ENCODE measurements at regions not wholly inside any gene's neighbourhood (a gene's known extent, or its start where the extent isn't known, plus 50 kb on each side); places are given as distances from the start of the nearest gene placed in this dataset.
A peak's percentile ranks its signal among the peaks of the same experiment; 100 is the strongest.

- no peak for TF ChIP-seq GATA3 (IDR thresholded peaks at IDR 0.05; ENCODE audit: low read depth, low read length)
- no peak for TF ChIP-seq GATA2 (IDR thresholded peaks at IDR 0.05; ENCODE audit: low read depth, low read length)
Observed at GRCh38 chr4:159503236-159504008, 400.5 kb downstream of the RAPGEF2 start.

- TF ChIP-seq GATA2 (IDR thresholded peaks at IDR 0.05; ENCODE audit: low read depth, low read length) (no peak), GATA3 (IDR thresholded peaks at IDR 0.05; ENCODE audit: low read depth, low read length) (no peak)
Observed at GRCh38 chr4:159504684-159505083, 401.8 kb downstream of the RAPGEF2 start.

GRCh38 chr4:159505266-159505975 is 402.5 kb downstream of the RAPGEF2 start:
- TF ChIP-seq GATA3 (IDR thresholded peaks at IDR 0.05; ENCODE audit: low read depth, low read length) (no peak), GATA2 (IDR thresholded peaks at IDR 0.05; ENCODE audit: low read depth, low read length) (0 out of 2 replicates have a peak, but pooled peaks have one; percentile 14)

- TF ChIP-seq GATA2 (IDR thresholded peaks at IDR 0.05; ENCODE audit: low read depth, low read length) (no peak), GATA3 (IDR thresholded peaks at IDR 0.05; ENCODE audit: low read depth, low read length) (no peak)
Observed at GRCh38 chr4:159506801-159507517, 404.1 kb downstream of the RAPGEF2 start.

GRCh38 chr4:159508917-159509500 is 406.1 kb downstream of the RAPGEF2 start:
- TF ChIP-seq GATA2 (IDR thresholded peaks at IDR 0.05; ENCODE audit: low read depth, low read length) (no peak), GATA3 (IDR thresholded peaks at IDR 0.05; ENCODE audit: low read depth, low read length) (no peak)

GRCh38 chr4:159512348-159512747 is 409.5 kb downstream of the RAPGEF2 start:
- TF ChIP-seq GATA3 (IDR thresholded peaks at IDR 0.05; ENCODE audit: low read depth, low read length) (no peak), GATA2 (IDR thresholded peaks at IDR 0.05; ENCODE audit: low read depth, low read length) (no peak)

GRCh38 chr4:159515314-159516025 is 412.6 kb downstream of the RAPGEF2 start:
- TF ChIP-seq GATA2 (IDR thresholded peaks at IDR 0.05; ENCODE audit: low read depth, low read length) (no peak), GATA3 (IDR thresholded peaks at IDR 0.05; ENCODE audit: low read depth, low read length) (no peak)

GRCh38 chr4:159516556-159517140 is 413.8 kb downstream of the RAPGEF2 start:
- TF ChIP-seq GATA2 (IDR thresholded peaks at IDR 0.05; ENCODE audit: low read depth, low read length), result no peak
- no peak for TF ChIP-seq GATA3 (IDR thresholded peaks at IDR 0.05; ENCODE audit: low read depth, low read length)

- no peak for TF ChIP-seq GATA2 (IDR thresholded peaks at IDR 0.05; ENCODE audit: low read depth, low read length)
- TF ChIP-seq GATA3 (IDR thresholded peaks at IDR 0.05; ENCODE audit: low read depth, low read length), result no peak
Observed at GRCh38 chr4:159520074-159520473, 417.2 kb downstream of the RAPGEF2 start.

GRCh38 chr4:159526172-159526571 is 423.3 kb downstream of the RAPGEF2 start:
- TF ChIP-seq GATA2 (IDR thresholded peaks at IDR 0.05; ENCODE audit: low read depth, low read length) (no peak), GATA3 (IDR thresholded peaks at IDR 0.05; ENCODE audit: low read depth, low read length) (no peak)

- TF ChIP-seq GATA3 (IDR thresholded peaks at IDR 0.05; ENCODE audit: low read depth, low read length) (no peak), GATA2 (IDR thresholded peaks at IDR 0.05; ENCODE audit: low read depth, low read length) (no peak)
Observed at GRCh38 chr4:159534655-159535054, 431.8 kb downstream of the RAPGEF2 start.

GRCh38 chr4:159538556-159538955 is 435.7 kb downstream of the RAPGEF2 start:
- no peak for TF ChIP-seq GATA3 (IDR thresholded peaks at IDR 0.05; ENCODE audit: low read depth, low read length)
- no peak for TF ChIP-seq GATA2 (IDR thresholded peaks at IDR 0.05; ENCODE audit: low read depth, low read length)

GRCh38 chr4:159540038-159540437 is 437.2 kb downstream of the RAPGEF2 start:
- TF ChIP-seq GATA2 (IDR thresholded peaks at IDR 0.05; ENCODE audit: low read depth, low read length), result no peak
- TF ChIP-seq GATA3 (IDR thresholded peaks at IDR 0.05; ENCODE audit: low read depth, low read length), result no peak
